ENCODE measurements at regions not wholly inside any gene's neighbourhood (a gene's known extent, or its start where the extent isn't known, plus 50 kb on each side); places are given as distances from the start of the nearest gene placed in this dataset.

- H3K4me1 ChIP-seq (ENCODE audit: control insufficient read depth in 1 of 2, insufficient read depth in 2 of 2, low read depth in 1 of 2, low read length in 1 of 2) = peaks cover 0 to 3% of the 10 kb centered on the region in 2 experiments; a peak in 1 of 4 replicates
- H3K27me3 ChIP-seq (ENCODE audit: insufficient read depth) = no peaks in the 10 kb centered on the region
- TF ChIP-seq IRF3 (IDR thresholded peaks at IDR 0.05; ENCODE audit: low read depth, low read length) = no peak
- TF ChIP-seq MXI1 (IDR thresholded peaks at IDR 0.05; ENCODE audit: low read depth, low read length) = no peak
- TF ChIP-seq NRF1 (IDR thresholded peaks at IDR 0.05; ENCODE audit: low read depth, low read length) = no peak
- no peak for TF ChIP-seq NFIC (IDR thresholded peaks at IDR 0.05; ENCODE audit: borderline replicate concordance)
- TF ChIP-seq CHD2 (IDR thresholded peaks at IDR 0.05; ENCODE audit: low read length, partially characterized antibody) = no peak
- TF ChIP-seq REST (IDR thresholded peaks at IDR 0.05; ENCODE audit: low read depth, low read length) = no peak
- no peak for TF ChIP-seq USF2 (IDR thresholded peaks at IDR 0.05; ENCODE audit: borderline replicate concordance, low read depth, low read length)
- no peak for TF ChIP-seq PBX3 (IDR thresholded peaks at IDR 0.05)
- no peak for TF ChIP-seq ELF1 (IDR thresholded peaks at IDR 0.05)
- TF ChIP-seq JUND (IDR thresholded peaks at IDR 0.05) = no peak
- TF ChIP-seq ZBTB33 (IDR thresholded peaks at IDR 0.05; ENCODE audit: borderline replicate concordance, low read depth) = no peak
- TF ChIP-seq RXRA (IDR thresholded peaks at IDR 0.05; ENCODE audit: borderline replicate concordance, low read depth) = no peak
- TF ChIP-seq CTCF (IDR thresholded peaks at IDR 0.05) = no peak
- TF ChIP-seq SMC3 (IDR thresholded peaks at IDR 0.05; ENCODE audit: low read depth, low read length) = no peak
- no peak for TF ChIP-seq MEF2A (IDR thresholded peaks at IDR 0.05; ENCODE audit: borderline replicate concordance, low read depth)
- no peak for TF ChIP-seq SIN3A (IDR thresholded peaks at IDR 0.05; ENCODE audit: borderline replicate concordance, low read depth, low read length)
- TF ChIP-seq TCF12 (IDR thresholded peaks at IDR 0.05) = no peak
- TF ChIP-seq RFX5 (IDR thresholded peaks at IDR 0.05; ENCODE audit: low read length) = no peak
- H3K36me3 ChIP-seq (replicated peaks in 1 of 2; ENCODE audit: control insufficient read depth in 1 of 2, insufficient read depth in 2 of 2, low read length in 1 of 2) = no peaks in the 10 kb centered on the region
- H3K4me3 ChIP-seq (ENCODE audit: low read depth in 2 of 2, low read length in 1 of 2) = no peak overlapping the region
- H3K9ac ChIP-seq = no peak overlapping the region
- no peak for DNase-seq
- H3K4me2 ChIP-seq = no peak overlapping the region
- CTCF ChIA-PET = interaction anchor here (1.4 kb wide), 1 partner anchor 16 kb away, joined by 3 read pairs; no protein-coding TSS in a partner anchor
- no peak overlapping the region for H3K27ac ChIP-seq (ENCODE audit: low read depth in 2 of 2, low read length in 1 of 2)
- no peaks in the 10 kb centered on the region for H3F3A ChIP-seq (replicated peaks; ENCODE audit: insufficient read depth)
- H3K9me3 ChIP-seq = no peaks in the 10 kb centered on the region
- H2AFZ ChIP-seq (ENCODE audit: low read depth) = no peak overlapping the region
- no peaks in the 10 kb centered on the region for H4K20me1 ChIP-seq (ENCODE audit: insufficient read depth)
- WGBS (ENCODE audit: low lambda C conversion rate) = 15% methylated on average over 3 of the region's 3 CpGs
- no peaks in the 10 kb centered on the region for H3K79me2 ChIP-seq (ENCODE audit: insufficient read depth)
- POLR2A ChIA-PET = no interaction called here
- no peaks in the 10 kb centered on the region for H3K9me2 ChIP-seq
Observed at GRCh38 chr3:61439122-61439458, 122.3 kb upstream of the PTPRG start.
